Mammary epithelial cell (primary cell): ENCODE measurements at regions not wholly inside any gene's neighbourhood (a gene's known extent, or its start where the extent isn't known, plus 50 kb on each side); places are given as distances from the start of the nearest gene placed in this dataset.
A peak's percentile ranks its signal among the peaks of the same experiment; 100 is the strongest.

Source experiments
- EZH2 ChIP-seq: IDR thresholded peaks from 2 replicates; pipeline ENCODE4 v1.6.1; 2012; ENCODE audit warnings: low read length, inconsistent platforms, borderline replicate concordance
- TF ChIP-seq, protein P1 (sequence below), 2 donors: IDR thresholded peaks in 1 of 2; conservative IDR thresholded peaks in 1 of 2; 2 replicates each; pipeline ENCODE4 v1.5.1; 2011 to 2012; ENCODE audit warnings: inconsistent platforms in 2 of 2, low read length in 2 of 2, mild to moderate bottlenecking in 2 of 2, control low read depth in 1 of 2, low read depth in 1 of 2; ENCODE audit not compliant: insufficient read depth in 1 of 2; ENCODE audit errors: extremely low read depth in 1 of 2

DNA sequence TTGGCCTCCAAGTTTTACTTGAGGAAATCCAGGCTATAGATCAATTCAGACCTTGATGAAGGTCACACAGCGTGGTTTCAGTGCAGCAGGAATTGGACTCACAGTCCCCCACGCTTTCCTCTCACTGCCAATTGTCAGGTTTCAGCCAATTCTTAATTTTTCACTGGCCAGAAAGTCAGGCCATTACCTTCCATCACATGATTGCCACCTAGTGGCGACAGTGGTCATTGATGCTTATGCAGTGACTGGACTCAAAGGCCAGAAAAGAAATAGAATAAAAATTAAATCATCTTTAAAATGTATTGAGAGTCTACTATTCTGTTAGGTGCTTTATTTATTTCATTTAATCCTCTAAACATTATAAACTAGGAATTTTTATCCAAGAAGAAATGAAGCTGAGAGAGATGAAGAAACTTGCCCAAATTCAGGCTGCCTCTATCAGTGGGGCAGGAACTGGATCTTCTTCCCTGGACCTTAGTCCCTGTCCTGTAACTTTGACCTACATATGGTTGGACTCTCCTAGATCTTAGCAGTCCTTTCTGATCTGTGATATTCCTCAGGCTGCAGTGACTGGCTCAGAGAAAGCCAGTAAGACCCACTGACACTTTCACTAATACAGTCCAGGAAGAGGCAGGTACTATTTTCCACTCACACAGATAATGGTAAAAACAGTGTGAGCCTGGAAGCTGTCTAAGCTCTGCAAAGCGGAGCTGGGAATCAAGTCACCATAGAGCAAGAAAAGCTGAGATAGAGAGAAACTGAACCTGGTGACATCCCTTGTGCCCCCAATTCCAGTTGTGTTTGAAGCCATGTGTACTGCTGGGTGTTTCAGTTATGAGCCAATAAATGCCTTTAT lies 133.3 kb downstream of the ELOVL4 start:
- TF ChIP-seq, protein P1, sequence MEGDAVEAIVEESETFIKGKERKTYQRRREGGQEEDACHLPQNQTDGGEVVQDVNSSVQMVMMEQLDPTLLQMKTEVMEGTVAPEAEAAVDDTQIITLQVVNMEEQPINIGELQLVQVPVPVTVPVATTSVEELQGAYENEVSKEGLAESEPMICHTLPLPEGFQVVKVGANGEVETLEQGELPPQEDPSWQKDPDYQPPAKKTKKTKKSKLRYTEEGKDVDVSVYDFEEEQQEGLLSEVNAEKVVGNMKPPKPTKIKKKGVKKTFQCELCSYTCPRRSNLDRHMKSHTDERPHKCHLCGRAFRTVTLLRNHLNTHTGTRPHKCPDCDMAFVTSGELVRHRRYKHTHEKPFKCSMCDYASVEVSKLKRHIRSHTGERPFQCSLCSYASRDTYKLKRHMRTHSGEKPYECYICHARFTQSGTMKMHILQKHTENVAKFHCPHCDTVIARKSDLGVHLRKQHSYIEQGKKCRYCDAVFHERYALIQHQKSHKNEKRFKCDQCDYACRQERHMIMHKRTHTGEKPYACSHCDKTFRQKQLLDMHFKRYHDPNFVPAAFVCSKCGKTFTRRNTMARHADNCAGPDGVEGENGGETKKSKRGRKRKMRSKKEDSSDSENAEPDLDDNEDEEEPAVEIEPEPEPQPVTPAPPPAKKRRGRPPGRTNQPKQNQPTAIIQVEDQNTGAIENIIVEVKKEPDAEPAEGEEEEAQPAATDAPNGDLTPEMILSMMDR (conservative IDR thresholded peaks at IDR 0.05 in 1 of 2, IDR thresholded peaks at IDR 0.05 in 1 of 2; ENCODE audit: extremely low read depth in 1 of 2, insufficient read depth in 1 of 2, low read depth in 1 of 2, low read length in 2 of 2) = peak; percentile 87 to 88
- TF ChIP-seq EZH2 = no peak
